Upper lobe of right lung (tissue), 1 donor: ENCODE measurements at regions not wholly inside any gene's neighbourhood (a gene's known extent, or its start where the extent isn't known, plus 50 kb on each side); places are given as distances from the start of the nearest gene placed in this dataset.

Source experiments
- ATAC-seq: fragments of 200-7000 bp; cut with Tn5 transposase; one replicate; pipeline ENCODE4 v1.9.1; 2020; ENCODE audit warnings: mild to moderate bottlenecking, moderate library complexity
- DNase-seq: peaks from one replicate; pipeline ENCODE4 v3.0.0-alpha.2; 2020
- H3K27ac ChIP-seq: fragments of 200-600 bp; one replicate; pipeline ENCODE4 v1.8.0; 2022
- H3K27me3 ChIP-seq: fragments of 200-600 bp; one replicate; pipeline ENCODE4 v1.8.0; 2022; ENCODE audit warnings: mild to moderate bottlenecking
- H3K36me3 ChIP-seq: fragments of 200-600 bp; one replicate; pipeline ENCODE4 v1.8.0; 2022
- H3K4me1 ChIP-seq: fragments of 200-600 bp; one replicate; pipeline ENCODE4 v1.8.0; 2022
- H3K4me3 ChIP-seq: fragments of 200-600 bp; one replicate; pipeline ENCODE4 v1.8.0; 2022; ENCODE audit warnings: mild to moderate bottlenecking
- H3K9me3 ChIP-seq: fragments of 200-600 bp; one replicate; pipeline ENCODE4 v1.8.0; 2022
- intact Hi-C: fragments of 100-400 bp; cut with DNase I; formaldehyde crosslinking; loops from one replicate; pipeline ENCODE4 v1.11.0; 2022
- TF ChIP-seq, protein P1 (sequence below): fragments of 200-600 bp; IDR thresholded peaks from one replicate; pipeline ENCODE4 v1.8.0; 2022; ENCODE audit warnings: antibody characterized with exemption
- donor health status: DM: no; HTN: yes; CAD: no; lungs with severe emphysema.

DNA sequence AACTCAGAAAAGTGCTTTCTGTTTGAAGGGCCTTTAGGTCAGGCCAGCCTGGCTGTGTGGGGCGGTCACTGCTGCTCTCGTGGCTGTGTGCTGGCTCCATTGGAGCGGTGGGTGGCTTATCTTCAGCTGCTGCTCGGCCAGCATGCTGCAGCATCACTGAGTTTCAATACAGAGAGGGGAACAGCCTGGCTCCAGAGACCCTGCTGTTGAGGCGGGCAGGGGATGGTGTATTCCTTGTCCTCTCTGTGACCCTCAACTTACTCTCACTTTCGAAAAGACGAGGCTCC is 248.5 kb upstream of the ONECUT1 start:
- TF ChIP-seq, protein P1, sequence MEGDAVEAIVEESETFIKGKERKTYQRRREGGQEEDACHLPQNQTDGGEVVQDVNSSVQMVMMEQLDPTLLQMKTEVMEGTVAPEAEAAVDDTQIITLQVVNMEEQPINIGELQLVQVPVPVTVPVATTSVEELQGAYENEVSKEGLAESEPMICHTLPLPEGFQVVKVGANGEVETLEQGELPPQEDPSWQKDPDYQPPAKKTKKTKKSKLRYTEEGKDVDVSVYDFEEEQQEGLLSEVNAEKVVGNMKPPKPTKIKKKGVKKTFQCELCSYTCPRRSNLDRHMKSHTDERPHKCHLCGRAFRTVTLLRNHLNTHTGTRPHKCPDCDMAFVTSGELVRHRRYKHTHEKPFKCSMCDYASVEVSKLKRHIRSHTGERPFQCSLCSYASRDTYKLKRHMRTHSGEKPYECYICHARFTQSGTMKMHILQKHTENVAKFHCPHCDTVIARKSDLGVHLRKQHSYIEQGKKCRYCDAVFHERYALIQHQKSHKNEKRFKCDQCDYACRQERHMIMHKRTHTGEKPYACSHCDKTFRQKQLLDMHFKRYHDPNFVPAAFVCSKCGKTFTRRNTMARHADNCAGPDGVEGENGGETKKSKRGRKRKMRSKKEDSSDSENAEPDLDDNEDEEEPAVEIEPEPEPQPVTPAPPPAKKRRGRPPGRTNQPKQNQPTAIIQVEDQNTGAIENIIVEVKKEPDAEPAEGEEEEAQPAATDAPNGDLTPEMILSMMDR, result no peak
- Histone ChIP-seq H3K27ac (no peak overlapping the region), H3K4me3 (no peak overlapping the region), H3K9me3 (no peaks in the 10 kb centered on the region), H3K4me1 (no peaks in the 10 kb centered on the region), H3K27me3 (no peaks in the 10 kb centered on the region), H3K36me3 (no peaks in the 10 kb centered on the region)
- ATAC-seq (no peak), DNase-seq (no peak)
- intact Hi-C loops, result no loop called here

DNA sequence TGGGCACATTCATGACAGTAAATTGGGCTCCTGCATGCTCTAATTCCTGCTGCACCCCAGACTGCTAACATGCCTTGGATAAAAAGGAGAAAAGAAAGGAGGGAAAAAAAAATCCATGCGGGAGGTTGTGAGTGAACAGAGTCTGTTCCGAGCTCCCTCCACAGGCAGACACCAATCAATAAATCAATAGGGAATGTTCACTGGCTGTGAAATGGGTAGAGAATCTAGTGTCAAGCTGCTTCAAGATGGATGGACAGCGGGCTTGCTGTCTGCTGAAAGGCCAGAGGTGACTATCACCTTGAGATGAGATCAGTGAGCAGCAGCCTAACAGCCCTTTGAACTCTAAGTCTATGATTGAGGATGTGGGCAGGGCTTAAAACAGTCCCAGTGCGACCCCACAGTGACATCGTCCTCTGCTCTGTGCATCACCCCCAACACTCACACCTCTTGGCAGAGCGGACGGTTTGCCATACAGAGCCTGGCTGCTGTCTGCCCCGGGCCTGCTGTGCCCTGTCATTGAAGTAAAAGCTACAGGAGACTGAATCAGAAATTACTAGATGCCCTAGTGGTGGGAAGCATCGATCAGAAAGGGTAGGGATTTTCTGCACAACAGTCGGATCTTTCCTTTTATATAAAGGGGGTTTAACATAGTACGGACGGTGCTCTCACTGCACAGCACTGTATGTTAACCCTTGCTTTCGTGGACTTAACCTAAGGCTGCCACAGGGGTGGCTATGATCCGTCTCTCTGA is 247.9 kb upstream of the ONECUT1 start:
- TF ChIP-seq, protein P1, result no peak
- H3K27ac ChIP-seq, result no peak overlapping the region
- H3K27me3 ChIP-seq, result no peaks in the 10 kb centered on the region
- no peaks in the 10 kb centered on the region for H3K36me3 ChIP-seq
- ATAC-seq, result peak; percentile 28
- H3K4me3 ChIP-seq, result no peak overlapping the region
- no peaks in the 10 kb centered on the region for H3K9me3 ChIP-seq
- intact Hi-C loops, result no loop called here
- no peak for DNase-seq
- H3K4me1 ChIP-seq, result no peaks in the 10 kb centered on the region

DNA sequence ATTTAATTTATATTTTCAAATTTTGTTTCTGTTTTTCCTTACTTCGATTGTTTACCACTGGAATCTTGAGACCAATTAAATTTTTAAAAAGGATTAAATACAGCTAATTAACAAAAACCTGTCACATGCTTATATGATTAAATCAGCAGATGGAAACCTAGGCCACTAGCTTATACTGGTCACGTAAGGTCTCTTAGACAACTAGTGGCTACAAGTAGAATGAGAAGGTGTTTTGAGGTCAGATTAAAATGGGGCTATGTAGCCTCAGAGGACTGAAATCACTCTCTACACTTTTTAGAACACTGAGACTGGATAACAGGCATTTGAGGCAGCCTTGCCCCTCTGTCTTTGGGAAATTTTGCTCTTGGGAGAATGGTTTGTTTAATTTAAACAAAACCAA is 246.5 kb upstream of the ONECUT1 start:
- no peak for ATAC-seq

DNA sequence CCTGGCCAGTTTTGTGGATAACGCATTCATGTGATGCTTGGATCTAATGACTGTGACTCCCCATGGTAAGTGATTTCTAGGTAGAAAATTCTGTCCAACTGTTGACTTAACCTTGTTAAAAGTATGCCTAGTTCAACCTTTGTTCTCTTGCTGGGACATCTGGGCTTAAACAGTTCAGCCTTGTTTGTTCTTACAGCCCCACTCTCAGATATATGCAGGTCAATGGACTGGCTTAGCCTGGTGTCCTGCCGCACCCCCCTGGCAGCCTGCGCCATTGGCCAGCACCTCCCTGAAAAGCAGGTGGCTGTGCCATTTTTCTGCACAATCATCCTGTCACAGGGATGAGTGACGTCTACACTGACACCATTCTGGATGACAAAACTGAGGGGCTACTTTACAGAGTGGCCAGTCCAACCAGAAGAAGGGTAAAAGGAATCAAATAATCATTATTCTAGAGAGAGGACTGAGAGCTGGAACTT is 244.7 kb upstream of the ONECUT1 start:
- ATAC-seq, result no peak
- no peak overlapping the region for H3K4me3 ChIP-seq
- no peaks in the 10 kb centered on the region for H3K27me3 ChIP-seq
- H3K36me3 ChIP-seq, result no peaks in the 10 kb centered on the region
- TF ChIP-seq, protein P1, result no peak
- no peak for DNase-seq
- intact Hi-C loops, result no loop called here
- H3K27ac ChIP-seq, result no peak overlapping the region
- no peaks in the 10 kb centered on the region for H3K4me1 ChIP-seq
- no peaks in the 10 kb centered on the region for H3K9me3 ChIP-seq

More for the DNA sequence above, 246.5 kb upstream of the ONECUT1 start:
- Histone ChIP-seq H3K27ac (no peak overlapping the region), H3K4me3 (no peak overlapping the region), H3K27me3 (no peaks in the 10 kb centered on the region), H3K9me3 (no peaks in the 10 kb centered on the region), H3K4me1 (no peaks in the 10 kb centered on the region), H3K36me3 (no peaks in the 10 kb centered on the region)
- DNase-seq, result no peak
- TF ChIP-seq, protein P1, result no peak
- intact Hi-C loops, result no loop called here

DNA sequence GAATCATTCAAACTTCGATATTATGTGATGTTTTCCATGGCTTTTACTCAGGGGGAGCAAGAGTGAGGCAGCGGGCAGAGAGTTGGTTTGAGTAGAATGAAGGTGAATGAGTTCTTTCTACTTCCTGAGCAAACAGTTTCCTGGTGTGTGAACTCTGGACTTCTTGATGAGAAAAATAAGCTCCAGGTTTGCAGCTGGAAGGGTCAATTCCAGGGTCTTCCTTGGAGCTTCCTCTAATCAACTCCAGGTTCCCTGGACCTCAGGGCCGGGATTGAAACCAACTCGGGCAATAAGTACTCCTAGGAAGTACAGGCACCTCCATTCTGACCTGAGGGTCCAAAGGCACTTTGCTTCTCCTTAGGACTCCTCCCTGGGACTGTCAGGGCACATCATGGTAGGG is 243.6 kb upstream of the ONECUT1 start:
- Histone ChIP-seq H3K27ac (no peak overlapping the region), H3K9me3 (no peaks in the 10 kb centered on the region), H3K4me3 (no peak overlapping the region), H3K36me3 (no peaks in the 10 kb centered on the region), H3K4me1 (no peaks in the 10 kb centered on the region), H3K27me3 (no peaks in the 10 kb centered on the region)
- TF ChIP-seq, protein P1, result no peak
- ATAC-seq (no peak), DNase-seq (no peak)
- intact Hi-C loops, result no loop called here

DNA sequence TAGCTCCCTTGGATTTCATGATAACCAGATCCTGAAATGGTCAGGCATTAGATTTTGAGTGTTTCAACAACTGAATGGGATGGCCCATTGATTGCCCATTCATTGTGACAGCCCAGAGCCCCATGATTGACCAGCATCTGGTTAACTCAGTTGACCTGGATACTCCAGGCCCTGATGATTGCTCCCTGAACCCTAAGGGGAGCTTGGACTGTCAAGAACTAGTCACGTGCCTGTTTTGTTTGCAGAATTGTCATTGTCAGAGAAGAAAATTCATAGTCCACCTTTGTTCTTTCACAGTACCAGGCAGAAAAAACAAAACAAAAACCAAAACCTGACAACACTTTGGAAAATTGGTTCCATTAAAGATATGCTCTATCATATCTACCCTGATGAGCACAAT is 241.3 kb upstream of the ONECUT1 start:
- no peaks in the 10 kb centered on the region for H3K36me3 ChIP-seq
- H3K4me3 ChIP-seq, result no peak overlapping the region
- ATAC-seq, result no peak
- intact Hi-C loops, result no loop called here
- TF ChIP-seq, protein P1, result no peak
- no peak overlapping the region for H3K27ac ChIP-seq
- DNase-seq, result no peak
- H3K27me3 ChIP-seq, result no peaks in the 10 kb centered on the region
- H3K4me1 ChIP-seq, result no peaks in the 10 kb centered on the region
- H3K9me3 ChIP-seq, result no peaks in the 10 kb centered on the region
